Type B pancreatic cell (in vitro differentiated cells): ENCODE measurements at regions not wholly inside any gene's neighbourhood (a gene's known extent, or its start where the extent isn't known, plus 50 kb on each side); places are given as distances from the start of the nearest gene placed in this dataset.

Experiments used
- DNase-seq: peaks from one replicate; pipeline ENCODE4 v3.0.0; 2021; ENCODE audit warnings: mixed read lengths; ENCODE audit not compliant: unreplicated experiment; ENCODE audit errors: extremely low spot score
- H3K27ac Mint-ChIP-seq: 2 replicates; pipeline ENCODE4 v1.8.0; 2021; ENCODE audit warnings: mild to moderate bottlenecking, mixed read lengths
- H3K27me3 Mint-ChIP-seq: 2 replicates; pipeline ENCODE4 v1.8.0; 2021; ENCODE audit warnings: mixed read lengths
- H3K36me3 Mint-ChIP-seq: 2 replicates; pipeline ENCODE4 v1.8.0; 2021; ENCODE audit warnings: mixed read lengths
- H3K4me1 Mint-ChIP-seq: one replicate; pipeline ENCODE4 v1.8.0; 2021; ENCODE audit warnings: mixed read lengths; ENCODE audit not compliant: unreplicated experiment
- H3K4me3 Mint-ChIP-seq: 2 replicates; pipeline ENCODE4 v1.8.0; 2021; ENCODE audit warnings: mild to moderate bottlenecking, mixed read lengths
- H3K9me3 Mint-ChIP-seq: 2 replicates; pipeline ENCODE4 v1.8.0; 2021; ENCODE audit warnings: mixed read lengths
- TF ChIP-seq, protein P1 (sequence below): fragments of 200-600 bp; sonication (generic); conservative IDR thresholded peaks from 2 replicates; pipeline ENCODE4 v1.5.0; 2021; ENCODE audit warnings: antibody characterized with exemption, mild to moderate bottlenecking

DNA sequence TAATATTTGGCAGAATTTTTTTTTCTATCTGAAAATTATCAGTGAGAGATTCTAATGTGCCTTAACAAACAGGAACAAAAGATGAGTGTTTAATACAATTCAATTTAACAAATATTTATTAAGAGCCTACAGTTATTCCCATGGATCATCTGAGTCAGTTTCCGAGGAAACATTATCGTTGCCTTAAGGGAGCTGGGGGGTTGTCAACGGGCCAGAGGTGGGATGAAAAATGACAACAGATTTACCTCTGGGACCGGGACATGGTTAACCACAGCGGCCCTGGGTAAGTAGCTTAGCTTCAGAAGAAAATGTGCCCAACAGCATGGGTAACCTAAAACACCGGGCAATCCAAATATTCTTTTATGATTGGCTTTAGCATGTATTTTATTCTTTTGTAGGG, 113.6 kb downstream of the DAD1 start:
- Mint-ChIP-seq H3K36me3 (no peaks in the 10 kb centered on the region), H3K27me3 (peaks cover 38% of the 10 kb centered on the region), H3K9me3 (no peaks in the 10 kb centered on the region), H3K27ac (no peak overlapping the region), H3K4me1 (peaks cover 36% of the 10 kb centered on the region), H3K4me3 (no peak overlapping the region)
- DNase-seq: no peak
- TF ChIP-seq, protein P1, sequence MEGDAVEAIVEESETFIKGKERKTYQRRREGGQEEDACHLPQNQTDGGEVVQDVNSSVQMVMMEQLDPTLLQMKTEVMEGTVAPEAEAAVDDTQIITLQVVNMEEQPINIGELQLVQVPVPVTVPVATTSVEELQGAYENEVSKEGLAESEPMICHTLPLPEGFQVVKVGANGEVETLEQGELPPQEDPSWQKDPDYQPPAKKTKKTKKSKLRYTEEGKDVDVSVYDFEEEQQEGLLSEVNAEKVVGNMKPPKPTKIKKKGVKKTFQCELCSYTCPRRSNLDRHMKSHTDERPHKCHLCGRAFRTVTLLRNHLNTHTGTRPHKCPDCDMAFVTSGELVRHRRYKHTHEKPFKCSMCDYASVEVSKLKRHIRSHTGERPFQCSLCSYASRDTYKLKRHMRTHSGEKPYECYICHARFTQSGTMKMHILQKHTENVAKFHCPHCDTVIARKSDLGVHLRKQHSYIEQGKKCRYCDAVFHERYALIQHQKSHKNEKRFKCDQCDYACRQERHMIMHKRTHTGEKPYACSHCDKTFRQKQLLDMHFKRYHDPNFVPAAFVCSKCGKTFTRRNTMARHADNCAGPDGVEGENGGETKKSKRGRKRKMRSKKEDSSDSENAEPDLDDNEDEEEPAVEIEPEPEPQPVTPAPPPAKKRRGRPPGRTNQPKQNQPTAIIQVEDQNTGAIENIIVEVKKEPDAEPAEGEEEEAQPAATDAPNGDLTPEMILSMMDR: no peak

GRCh38 chr14:22474730-22475351, 114.2 kb downstream of the DAD1 start:
- DNase-seq: no peak
- H3K4me1 Mint-ChIP-seq: peaks cover 36% of the 10 kb centered on the region
- no peak overlapping the region for H3K27ac Mint-ChIP-seq
- no peaks in the 10 kb centered on the region for H3K9me3 Mint-ChIP-seq
- no peaks in the 10 kb centered on the region for H3K36me3 Mint-ChIP-seq
- TF ChIP-seq, protein P1: no peak
- no peak overlapping the region for H3K4me3 Mint-ChIP-seq
- peaks cover 38% of the 10 kb centered on the region for H3K27me3 Mint-ChIP-seq

DNA sequence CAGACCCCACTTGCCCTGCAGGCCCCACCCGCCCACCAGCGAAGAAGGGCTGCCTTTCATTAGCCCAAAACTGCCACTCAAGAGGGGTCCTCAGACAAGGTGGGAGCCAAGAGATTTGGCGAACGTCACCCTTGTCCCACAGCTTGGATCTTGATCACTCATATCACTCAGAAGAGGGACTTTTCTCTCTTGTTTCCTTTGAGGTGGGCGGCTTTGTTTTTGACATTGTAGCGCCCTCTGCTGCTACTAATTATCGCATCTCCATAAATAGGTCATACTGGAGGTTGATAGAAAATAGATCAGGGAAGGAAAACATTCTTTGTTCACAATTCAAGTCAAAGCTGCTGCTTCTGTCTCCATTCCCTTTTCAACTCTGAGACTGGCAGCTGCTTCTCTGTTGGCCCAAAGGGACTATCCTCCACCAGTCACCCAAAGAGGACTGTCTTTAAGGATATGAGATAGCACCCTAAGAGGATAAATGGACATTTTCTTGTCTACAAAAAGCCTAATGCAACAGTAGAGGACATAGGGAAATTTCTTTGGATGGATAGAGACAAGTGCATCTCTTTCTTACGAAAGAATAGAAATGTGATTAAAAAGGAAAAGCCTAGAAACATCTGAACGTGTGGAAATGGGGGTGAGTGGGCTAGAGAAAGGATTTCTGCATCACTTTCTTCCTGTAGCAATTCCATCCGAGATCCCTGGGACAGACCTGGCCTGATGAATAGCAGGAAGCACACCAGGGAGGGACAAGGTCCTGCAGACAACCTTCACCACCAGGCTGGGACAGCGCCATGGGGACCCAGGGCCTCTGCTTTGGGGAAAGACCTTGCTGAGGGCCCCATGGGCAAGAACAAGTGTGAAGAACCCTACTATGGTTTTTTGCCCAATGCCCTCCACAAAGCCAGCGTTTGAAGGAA, 115.8 kb downstream of the DAD1 start:
- Mint-ChIP-seq H3K9me3 (no peaks in the 10 kb centered on the region), H3K4me1 (peaks cover 39% of the 10 kb centered on the region), H3K36me3 (no peaks in the 10 kb centered on the region), H3K27me3 (peaks cover 34% of the 10 kb centered on the region), H3K4me3 (no peak overlapping the region), H3K27ac (no peak overlapping the region)
- no peak for DNase-seq
- TF ChIP-seq, protein P1: peak; percentile 72

DNA sequence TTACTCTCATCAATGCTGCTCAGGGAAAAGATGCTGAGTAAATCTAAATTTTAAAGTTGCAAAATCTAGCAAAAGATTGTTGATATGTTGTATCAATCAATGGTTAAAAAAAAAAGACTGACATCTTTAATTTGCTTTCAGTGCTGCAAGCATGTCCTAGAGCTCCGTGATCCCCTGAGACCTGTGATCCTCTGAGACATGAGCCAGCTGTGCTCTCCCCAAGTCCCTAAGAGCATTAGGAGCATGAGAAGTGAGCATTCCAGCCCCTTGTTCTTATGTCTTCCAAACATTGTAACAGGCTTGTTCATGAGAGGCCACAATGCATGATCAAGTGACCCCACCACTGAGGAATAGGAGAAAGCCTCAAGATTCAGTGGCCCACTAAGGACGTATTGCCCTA, 116.6 kb downstream of the DAD1 start:
- H3K4me3 Mint-ChIP-seq: no peak overlapping the region
- TF ChIP-seq, protein P1: no peak
- H3K4me1 Mint-ChIP-seq: peaks cover 39% of the 10 kb centered on the region
- DNase-seq: no peak
- H3K36me3 Mint-ChIP-seq: no peaks in the 10 kb centered on the region
- H3K27ac Mint-ChIP-seq: no peak overlapping the region
- peaks cover 30% of the 10 kb centered on the region for H3K27me3 Mint-ChIP-seq
- H3K9me3 Mint-ChIP-seq: no peaks in the 10 kb centered on the region

- TF ChIP-seq, protein P1: peak; percentile 70
- Mint-ChIP-seq H3K27me3 (peaks cover 24% of the 10 kb centered on the region), H3K27ac (no peak overlapping the region), H3K4me3 (no peak overlapping the region), H3K36me3 (no peaks in the 10 kb centered on the region), H3K9me3 (no peaks in the 10 kb centered on the region), H3K4me1 (peaks cover 34% of the 10 kb centered on the region)
- DNase-seq: no peak
Measured at GRCh38 chr14:22471545-22472121, 117.4 kb downstream of the DAD1 start.
